Mesothelial cell of epicardium (in vitro differentiated cells): ENCODE measurements at regions not wholly inside any gene's neighbourhood (a gene's known extent, or its start where the extent isn't known, plus 50 kb on each side); places are given as distances from the start of the nearest gene placed in this dataset.
A peak's percentile ranks its signal among the peaks of the same experiment; 100 is the strongest.

Source experiments
- DNase-seq, 2 experiments: peaks; one replicate each; pipeline ENCODE4 v3.0.0; 2021; ENCODE audit warnings: low spot score in 2 of 2; ENCODE audit not compliant: unreplicated experiment in 2 of 2
- H3K27ac Mint-ChIP-seq: 2 replicates; pipeline ENCODE4 v1.8.0; 2021; ENCODE audit warnings: mixed read lengths
- H3K27me3 Mint-ChIP-seq: 2 replicates; pipeline ENCODE4 v1.8.0; 2021; ENCODE audit warnings: low read depth, mixed read lengths
- H3K36me3 Mint-ChIP-seq: 2 replicates; pipeline ENCODE4 v1.8.0; 2021; ENCODE audit warnings: mixed read lengths
- H3K4me1 Mint-ChIP-seq: 2 replicates; pipeline ENCODE4 v1.8.0; 2021; ENCODE audit warnings: mixed read lengths
- H3K4me3 Mint-ChIP-seq: 2 replicates; pipeline ENCODE4 v1.8.0; 2021; ENCODE audit warnings: mild to moderate bottlenecking, moderate library complexity, mixed read lengths
- H3K9me3 Mint-ChIP-seq: 2 replicates; pipeline ENCODE4 v1.8.0; 2021; ENCODE audit warnings: mixed read lengths
- TF ChIP-seq, protein P1 (sequence below): fragments of 200-600 bp; sonication (generic); IDR thresholded peaks from one replicate; pipeline ENCODE4 v1.5.0; 2021; ENCODE audit warnings: antibody characterized with exemption; ENCODE audit not compliant: unreplicated experiment

DNA sequence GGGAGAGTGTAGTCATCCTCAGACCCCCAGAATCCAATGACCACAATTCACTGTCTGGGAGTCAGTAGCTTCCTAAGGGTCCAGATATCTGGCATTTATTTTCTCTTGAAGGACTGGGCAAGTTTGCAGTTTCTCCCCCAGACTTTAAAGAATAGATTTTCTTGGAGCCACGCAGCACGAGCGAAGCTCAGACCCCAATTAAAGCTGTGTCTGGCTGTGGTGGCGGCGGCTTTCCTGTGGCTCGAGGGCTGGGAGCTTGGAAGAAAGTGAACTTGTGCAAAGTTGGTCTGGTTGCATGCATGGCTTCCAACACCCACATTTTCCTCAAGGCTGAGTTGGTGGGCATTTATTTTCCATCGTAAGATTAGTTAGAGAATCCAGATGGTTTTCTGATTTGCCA is 105.0 kb downstream of the ACKR3 start:
- peak in 1 of 2 experiments; percentile 29 for DNase-seq
- Mint-ChIP-seq H3K9me3 (peaks cover 4% of the 10 kb centered on the region), H3K4me3 (no peak overlapping the region), H3K4me1 (peaks cover 19% of the 10 kb centered on the region), H3K36me3 (peaks cover 2% of the 10 kb centered on the region), H3K27ac (no peak overlapping the region), H3K27me3 (no peaks in the 10 kb centered on the region)
- TF ChIP-seq, protein P1, sequence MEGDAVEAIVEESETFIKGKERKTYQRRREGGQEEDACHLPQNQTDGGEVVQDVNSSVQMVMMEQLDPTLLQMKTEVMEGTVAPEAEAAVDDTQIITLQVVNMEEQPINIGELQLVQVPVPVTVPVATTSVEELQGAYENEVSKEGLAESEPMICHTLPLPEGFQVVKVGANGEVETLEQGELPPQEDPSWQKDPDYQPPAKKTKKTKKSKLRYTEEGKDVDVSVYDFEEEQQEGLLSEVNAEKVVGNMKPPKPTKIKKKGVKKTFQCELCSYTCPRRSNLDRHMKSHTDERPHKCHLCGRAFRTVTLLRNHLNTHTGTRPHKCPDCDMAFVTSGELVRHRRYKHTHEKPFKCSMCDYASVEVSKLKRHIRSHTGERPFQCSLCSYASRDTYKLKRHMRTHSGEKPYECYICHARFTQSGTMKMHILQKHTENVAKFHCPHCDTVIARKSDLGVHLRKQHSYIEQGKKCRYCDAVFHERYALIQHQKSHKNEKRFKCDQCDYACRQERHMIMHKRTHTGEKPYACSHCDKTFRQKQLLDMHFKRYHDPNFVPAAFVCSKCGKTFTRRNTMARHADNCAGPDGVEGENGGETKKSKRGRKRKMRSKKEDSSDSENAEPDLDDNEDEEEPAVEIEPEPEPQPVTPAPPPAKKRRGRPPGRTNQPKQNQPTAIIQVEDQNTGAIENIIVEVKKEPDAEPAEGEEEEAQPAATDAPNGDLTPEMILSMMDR = no peak

DNA sequence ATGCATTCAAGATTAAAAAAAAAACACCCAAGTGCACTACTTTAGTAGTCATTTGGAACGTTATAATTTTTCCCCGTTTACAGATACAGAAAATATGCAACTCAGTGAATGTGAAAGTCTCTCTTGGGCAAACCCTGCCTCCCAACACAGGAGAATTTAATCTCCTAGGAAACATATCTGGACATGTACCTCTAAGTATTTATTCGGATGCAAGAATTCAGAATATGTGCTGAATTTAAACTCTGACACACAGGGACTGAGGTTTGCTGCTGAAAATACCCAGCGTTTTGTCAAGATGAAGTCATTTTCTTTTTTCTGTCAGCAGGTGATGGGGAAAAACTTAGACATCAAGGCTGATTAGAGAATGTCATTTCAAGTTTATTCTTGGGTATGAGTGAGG is 105.4 kb downstream of the ACKR3 start:
- DNase-seq = no peak
- H3K27ac Mint-ChIP-seq = peak overlapping the region; percentile 54
- TF ChIP-seq, protein P1 = no peak
- no peak overlapping the region for H3K4me3 Mint-ChIP-seq
- peaks cover 4% of the 10 kb centered on the region for H3K9me3 Mint-ChIP-seq
- H3K36me3 Mint-ChIP-seq = peaks cover 2% of the 10 kb centered on the region
- no peaks in the 10 kb centered on the region for H3K27me3 Mint-ChIP-seq
- H3K4me1 Mint-ChIP-seq = peaks cover 23% of the 10 kb centered on the region

DNA sequence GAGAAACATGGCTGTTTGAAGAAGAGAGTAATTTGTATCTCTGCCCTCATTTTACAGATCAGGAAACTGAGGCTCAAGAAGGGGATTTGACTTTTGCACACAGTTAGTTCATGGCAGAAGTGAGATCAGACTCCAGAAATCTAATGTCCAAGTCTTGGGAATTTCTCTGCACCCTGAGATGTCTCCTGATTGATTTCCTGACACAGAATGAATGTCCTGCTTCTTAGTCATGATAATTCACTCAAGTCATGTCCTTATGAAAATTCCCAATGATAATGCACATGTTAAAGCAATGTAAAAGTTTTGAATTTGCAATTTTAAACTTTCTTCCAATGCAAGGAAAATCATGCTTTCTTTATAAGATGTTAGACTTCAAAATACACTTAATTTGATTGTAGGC is 105.9 kb downstream of the ACKR3 start:
- Mint-ChIP-seq H3K4me3 (no peak overlapping the region), H3K36me3 (peaks cover 2% of the 10 kb centered on the region), H3K27ac (peak overlapping the region; percentile 54), H3K4me1 (peaks cover 26% of the 10 kb centered on the region), H3K9me3 (peaks cover 4% of the 10 kb centered on the region), H3K27me3 (no peaks in the 10 kb centered on the region)
- DNase-seq = no peak
- TF ChIP-seq, protein P1 = no peak

DNA sequence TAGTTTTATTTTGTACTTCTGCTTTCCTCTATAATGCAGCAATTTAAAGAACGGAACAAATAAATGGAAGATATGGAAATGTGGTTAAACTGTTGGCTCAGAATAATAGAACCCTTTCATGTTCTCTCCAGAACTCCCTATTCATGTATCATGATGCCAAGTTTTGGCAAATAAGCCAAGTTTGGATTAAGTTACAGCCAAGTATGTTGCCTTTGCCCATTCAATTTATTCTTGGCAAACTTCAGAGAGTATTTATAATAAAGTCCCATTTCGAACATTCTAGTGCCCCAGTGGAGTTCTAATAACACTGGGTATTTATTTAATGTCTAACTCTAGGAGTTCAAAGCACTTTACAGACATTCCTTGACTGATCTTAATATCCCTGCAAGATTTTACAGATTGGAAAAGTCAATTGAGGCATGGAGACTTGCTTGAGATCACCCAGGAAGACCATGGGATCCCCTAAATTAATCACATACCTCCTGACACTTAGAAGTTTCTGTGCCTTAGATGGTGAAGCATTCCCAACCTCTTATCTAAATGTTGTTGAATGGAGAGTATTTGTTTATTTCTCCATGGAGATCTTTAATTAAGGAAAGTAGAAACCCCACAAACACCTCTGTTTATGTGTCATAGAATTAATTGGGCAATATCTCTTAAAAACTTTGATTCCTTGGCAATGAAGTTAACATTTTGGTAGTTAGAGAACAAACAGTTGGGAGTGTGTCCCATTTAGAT is 106.7 kb downstream of the ACKR3 start:
- TF ChIP-seq, protein P1 = no peak
- Mint-ChIP-seq H3K36me3 (peaks cover 2% of the 10 kb centered on the region), H3K9me3 (peaks cover 4% of the 10 kb centered on the region), H3K27ac (peak overlapping the region; percentile 50), H3K4me1 (peaks cover 26% of the 10 kb centered on the region), H3K27me3 (no peaks in the 10 kb centered on the region), H3K4me3 (no peak overlapping the region)
- peak in 1 of 2 experiments; percentile 1 for DNase-seq

DNA sequence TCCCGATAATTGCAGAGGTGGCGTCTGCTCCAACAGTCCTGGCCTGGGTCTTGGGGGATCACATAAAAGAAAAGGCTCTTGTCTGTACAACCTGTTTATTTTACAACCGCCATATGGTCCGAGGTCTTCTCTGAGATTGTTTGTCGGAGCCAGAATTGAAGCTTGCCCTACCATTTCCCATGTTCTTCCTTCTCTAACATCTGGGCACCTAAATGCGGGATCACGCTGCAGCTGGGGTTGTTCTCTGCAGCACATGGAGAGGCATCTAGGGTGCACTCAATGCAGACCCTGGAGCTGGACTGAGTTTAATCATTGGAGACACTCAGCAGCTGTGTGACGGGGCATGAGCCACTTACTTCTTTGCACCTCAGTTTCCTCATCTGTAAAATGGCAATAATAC is 107.7 kb downstream of the ACKR3 start:
- peaks cover 4% of the 10 kb centered on the region for H3K9me3 Mint-ChIP-seq
- no peak for DNase-seq
- H3K4me1 Mint-ChIP-seq = peaks cover 26% of the 10 kb centered on the region
- no peaks in the 10 kb centered on the region for H3K27me3 Mint-ChIP-seq
- H3K36me3 Mint-ChIP-seq = peaks cover 2% of the 10 kb centered on the region
- H3K27ac Mint-ChIP-seq = no peak overlapping the region
- TF ChIP-seq, protein P1 = no peak
- H3K4me3 Mint-ChIP-seq = no peak overlapping the region
